Fibroblast of the aortic adventitia (primary cell): ENCODE measurements at regions not wholly inside any gene's neighbourhood (a gene's known extent, or its start where the extent isn't known, plus 50 kb on each side); places are given as distances from the start of the nearest gene placed in this dataset.

Experiments
- DNase-seq: peaks from one replicate; pipeline ENCODE4 v3.0.0-alpha.2; 2010; ENCODE audit warnings: low read depth
- H3K4me3 ChIP-seq: 2 replicates; pipeline ENCODE4 v1.5.1; 2011; ENCODE audit warnings: low read depth, mild to moderate bottlenecking, control low read depth, low read length, moderate library complexity
- CTCF ChIP-seq: IDR thresholded peaks from 2 replicates; pipeline ENCODE4 v1.5.1; 2011; ENCODE audit warnings: mild to moderate bottlenecking, low read length, control low read depth, inconsistent platforms; ENCODE audit not compliant: insufficient read depth

GRCh38 chr12:115849262-115849943 is 428.1 kb downstream of the MED13L start:
- no peak overlapping the region for H3K4me3 ChIP-seq
- no peak for TF ChIP-seq CTCF
- DNase-seq: no peak

GRCh38 chr12:115847398-115847797 is 430.1 kb downstream of the MED13L start:
- no peak for DNase-seq
- H3K4me3 ChIP-seq: no peak overlapping the region
- TF ChIP-seq CTCF: no peak

- DNase-seq: no peak
- TF ChIP-seq CTCF: no peak
- no peak overlapping the region for H3K4me3 ChIP-seq
These were observed 431.0 kb downstream of the MED13L start for GRCh38 chr12:115846516-115846915.

GRCh38 chr12:115840159-115840558 is 437.3 kb downstream of the MED13L start:
- DNase-seq: no peak
- TF ChIP-seq CTCF: no peak
- H3K4me3 ChIP-seq: no peak overlapping the region

- DNase-seq: no peak
- no peak for TF ChIP-seq CTCF
- H3K4me3 ChIP-seq: no peak overlapping the region
These were observed 438.5 kb downstream of the MED13L start for GRCh38 chr12:115838952-115839351.

- DNase-seq: no peak
- TF ChIP-seq CTCF: no peak
- H3K4me3 ChIP-seq: no peak overlapping the region
These were observed 440.3 kb downstream of the MED13L start for GRCh38 chr12:115837220-115837619.

GRCh38 chr12:115835445-115835844 is 442.0 kb downstream of the MED13L start:
- DNase-seq: no peak
- TF ChIP-seq CTCF: no peak
- no peak overlapping the region for H3K4me3 ChIP-seq
